NB4 (cell line): ENCODE measurements at regions not wholly inside any gene's neighbourhood (a gene's known extent, or its start where the extent isn't known, plus 50 kb on each side); places are given as distances from the start of the nearest gene placed in this dataset.

Source experiments
- DNase-seq: peaks from one replicate; pipeline ENCODE4 v3.0.0; 2010; ENCODE audit warnings: low read depth
- H3K4me3 ChIP-seq: one replicate; pipeline ENCODE4 v1.5.1; 2011; ENCODE audit warnings: mild to moderate bottlenecking, low read depth, low read length, moderate library complexity
- CTCF ChIP-seq: IDR thresholded peaks from one replicate; pipeline ENCODE4 v1.5.1; 2012; ENCODE audit warnings: low read depth, low read length
- MYC ChIP-seq: IDR thresholded peaks from 2 replicates; pipeline ENCODE4 v1.6.1; 2011; ENCODE audit warnings: low read depth, low read length
- POLR2A ChIP-seq: IDR thresholded peaks from 2 replicates; pipeline ENCODE4 v1.6.1; 2011; ENCODE audit warnings: mild to moderate bottlenecking; ENCODE audit not compliant: insufficient read length; ENCODE audit errors: extremely low read depth
- TF ChIP-seq, protein P1 (sequence below): IDR thresholded peaks from 2 replicates; pipeline ENCODE4 v1.6.1; 2011; ENCODE audit warnings: low read depth, low read length

- TF ChIP-seq POLR2A (no peak), MYC (no peak), CTCF (no peak)
- TF ChIP-seq, protein P1, sequence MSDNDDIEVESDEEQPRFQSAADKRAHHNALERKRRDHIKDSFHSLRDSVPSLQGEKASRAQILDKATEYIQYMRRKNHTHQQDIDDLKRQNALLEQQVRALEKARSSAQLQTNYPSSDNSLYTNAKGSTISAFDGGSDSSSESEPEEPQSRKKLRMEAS, result no peak
- H3K4me3 ChIP-seq, result no peak overlapping the region
- no peak for DNase-seq
These were observed 154.4 kb upstream of the PIRT start for GRCh38 chr17:10992106-10992880.

- DNase-seq, result no peak
- TF ChIP-seq MYC, result no peak
- no peak for TF ChIP-seq POLR2A
- TF ChIP-seq CTCF, result no peak
- TF ChIP-seq, protein P1, result no peak
- no peak overlapping the region for H3K4me3 ChIP-seq
These were observed 149.9 kb upstream of the PIRT start for GRCh38 chr17:10987786-10988185.

GRCh38 chr17:10984220-10984619 lies 146.3 kb upstream of the PIRT start:
- no peak for DNase-seq
- no peak overlapping the region for H3K4me3 ChIP-seq
- TF ChIP-seq MYC (no peak), POLR2A (no peak), CTCF (no peak)
- TF ChIP-seq, protein P1, result no peak

GRCh38 chr17:10976401-10976800 lies 138.5 kb upstream of the PIRT start:
- no peak for DNase-seq
- no peak overlapping the region for H3K4me3 ChIP-seq
- TF ChIP-seq MYC (no peak), POLR2A (no peak), CTCF (no peak)
- TF ChIP-seq, protein P1, result no peak

DNA sequence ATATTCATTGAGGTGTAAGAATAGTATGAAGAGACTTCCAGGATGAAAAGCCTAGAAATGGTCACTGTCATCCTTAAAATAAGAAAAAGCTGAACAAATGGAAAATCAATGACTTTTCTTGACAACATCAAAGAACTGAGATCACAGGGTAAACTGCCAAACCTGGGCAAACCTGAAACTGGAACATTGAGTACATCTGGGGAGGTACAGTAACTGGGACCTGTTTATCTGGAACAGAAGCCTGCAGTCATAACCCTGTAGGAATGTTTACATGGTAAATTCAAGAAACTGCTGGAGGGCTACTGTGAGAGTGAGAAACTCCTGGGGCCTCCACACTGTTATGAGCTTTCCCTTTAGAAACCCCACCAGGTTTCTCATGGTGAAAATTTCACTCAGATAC lies 130.1 kb upstream of the PIRT start:
- no peak overlapping the region for H3K4me3 ChIP-seq
- TF ChIP-seq CTCF (no peak), POLR2A (no peak), MYC (no peak)
- TF ChIP-seq, protein P1, result no peak
- DNase-seq, result no peak
